ENCODE measurements at regions not wholly inside any gene's neighbourhood (a gene's known extent, or its start where the extent isn't known, plus 50 kb on each side); places are given as distances from the start of the nearest gene placed in this dataset.

DNA sequence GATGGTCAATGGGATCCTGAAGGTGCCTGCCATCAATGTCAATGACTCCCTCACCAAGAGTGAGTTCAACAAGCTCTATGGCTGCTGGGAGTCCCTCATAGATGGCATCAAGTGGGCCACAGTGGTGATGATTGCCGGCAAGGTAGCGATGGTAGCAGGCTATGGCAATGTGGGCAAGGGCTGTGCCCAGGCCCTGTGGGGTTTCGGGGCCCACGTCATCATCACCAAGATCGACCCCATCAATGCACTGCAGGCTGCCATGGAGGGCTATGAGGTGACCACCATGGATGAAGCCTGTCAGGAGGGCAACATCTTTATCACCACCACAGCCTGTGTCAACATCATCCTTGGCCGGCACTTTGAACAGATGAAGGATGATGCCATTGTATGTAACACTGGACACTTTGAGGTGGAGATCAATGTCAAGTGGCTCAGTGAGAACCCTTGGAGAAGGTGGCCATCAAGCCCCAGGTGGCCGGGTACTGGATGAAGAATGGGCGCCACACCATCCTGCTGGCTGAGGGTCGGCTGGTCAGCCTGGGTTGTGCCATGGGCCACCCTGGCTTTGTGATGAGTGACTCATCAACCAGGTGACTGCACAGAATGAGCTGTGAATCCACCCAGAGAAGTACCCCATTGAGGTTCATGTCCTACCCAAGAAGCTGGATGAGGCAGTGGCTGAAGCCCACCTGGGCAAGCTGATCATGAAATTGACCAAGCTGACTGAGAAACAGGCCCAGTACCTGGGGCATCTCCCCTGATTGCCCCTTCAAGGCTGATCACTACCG lies 63.0 kb upstream of the ANTXRL start:
- intact Hi-C loops (cut with DNase I), result loop anchor here in 2 of 10 donors (10.0 kb wide), 1 partner anchor 101 kb away; no protein-coding TSS in a partner anchor

GRCh38 chr10:46224414-46224682 lies 62.4 kb upstream of the ANTXRL start:
- DNase-seq (no peak), ATAC-seq (no peak)
- Histone ChIP-seq H3K36me3 (no peaks in the 10 kb centered on the region), H3K9me3 (peaks cover 0 to under 1% (median 0%) of the 10 kb centered on the region in 11 donors), H3K4me3 (no peak overlapping the region), H3K27me3 (peaks cover 0 to 18% (median 0%) of the 10 kb centered on the region in 7 donors), H3K4me1 (peaks cover 0 to 5% (median 0%) of the 10 kb centered on the region in 9 donors), H3K27ac (no peak overlapping the region)
- 91 to 92% methylated on average over 2 of the region's 2 CpGs for WGBS, 2 donors
- intact Hi-C loops (cut with DNase I), result loop anchor here in 2 of 10 donors (10.0 kb wide), 1 partner anchor 100 kb away; no protein-coding TSS in a partner anchor
- TF ChIP-seq CTCF (IDR thresholded peaks at IDR 0.05), result no peak

More for the DNA sequence above, 63.0 kb upstream of the ANTXRL start:
- TF ChIP-seq CTCF (IDR thresholded peaks at IDR 0.05), result no peak
- no peaks in the 10 kb centered on the region for H3K9me3 ChIP-seq
- WGBS, 2 donors, result 97 to 98% methylated on average over 10 of the region's 10 CpGs
- ATAC-seq (no peak), DNase-seq (no peak)
- no peaks in the 10 kb centered on the region for H3K36me3 ChIP-seq
- H3K27me3 ChIP-seq, result peaks cover 0 to 18% (median 0%) of the 10 kb centered on the region in 7 donors
- no peak overlapping the region for H3K27ac ChIP-seq
- no peak overlapping the region for H3K4me3 ChIP-seq
- H3K4me1 ChIP-seq, result peaks cover 0 to 2% (median 0%) of the 10 kb centered on the region in 9 donors

- H3K27ac ChIP-seq, result no peak overlapping the region
- H3K9me3 ChIP-seq, result peaks cover 0 to 13% (median 0%) of the 10 kb centered on the region in 11 donors
- H3K36me3 ChIP-seq, result no peaks in the 10 kb centered on the region
- WGBS, 2 donors, result 81 to 84% methylated on average over 5 of the region's 5 CpGs
- intact Hi-C loops (cut with DNase I), result loop anchor here in 3 of 10 donors (5.0 to 10.0 kb wide), 2 partner anchors 99 to 102 kb away; no protein-coding TSS in a partner anchor
- H3K4me1 ChIP-seq, result peaks cover 0 to 5% (median 0%) of the 10 kb centered on the region in 9 donors
- no peak overlapping the region for H3K4me3 ChIP-seq
- TF ChIP-seq CTCF (IDR thresholded peaks at IDR 0.05), result no peak
- no peak for ATAC-seq
- no peak for DNase-seq
- peaks cover 0 to 18% (median 0%) of the 10 kb centered on the region in 7 donors for H3K27me3 ChIP-seq
Observed at GRCh38 chr10:46225597-46225996, 61.2 kb upstream of the ANTXRL start.

GRCh38 chr10:46226232-46226631 lies 60.6 kb upstream of the ANTXRL start:
- intact Hi-C loops (cut with DNase I), result loop anchor here in 3 of 10 donors (5.0 to 10.0 kb wide), 2 partner anchors 99 to 101 kb away; no protein-coding TSS in a partner anchor
- WGBS, 2 donors, result 65 to 76% methylated on average over 2 of the region's 2 CpGs
- peaks cover 0 to 14% (median 0%) of the 10 kb centered on the region in 11 donors for H3K9me3 ChIP-seq
- no peaks in the 10 kb centered on the region for H3K36me3 ChIP-seq
- peaks cover 0 to 5% (median 0%) of the 10 kb centered on the region in 9 donors for H3K4me1 ChIP-seq
- H3K4me3 ChIP-seq, result no peak overlapping the region
- TF ChIP-seq CTCF (IDR thresholded peaks at IDR 0.05), result no peak
- DNase-seq (no peak), ATAC-seq (no peak)
- peaks cover 0 to 18% (median 0%) of the 10 kb centered on the region in 7 donors for H3K27me3 ChIP-seq
- H3K27ac ChIP-seq, result no peak overlapping the region

Measured in heart right ventricle (tissue), 16 donors.